Small intestine (tissue), 7 donors: ENCODE measurements at regions not wholly inside any gene's neighbourhood (a gene's known extent, or its start where the extent isn't known, plus 50 kb on each side); places are given as distances from the start of the nearest gene placed in this dataset.

ENCODE experiments used
- DNase-seq, 2 donors: peaks; one replicate each; pipeline versions ENCODE4 v3.0.0 to v3.0.0-alpha.2; 2013
- FAIRE-seq: peaks from 2 replicates; lab custom pipeline; 2012; peaks lifted over from hg19 to GRCh38; lab: Jason Lieb, UNC
- H3K27ac ChIP-seq, 3 donors: one replicate each; pipeline ENCODE4 v1.5.1; 2013; ENCODE audit warnings: low read length in 2 of 3, mild to moderate bottlenecking in 2 of 3, control low read depth in 1 of 3, inconsistent platforms in 1 of 3, low read depth in 1 of 3, moderate library complexity in 1 of 3
- H3K27me3 ChIP-seq, 3 donors: one replicate each; pipeline ENCODE4 v1.6.1; 2013; ENCODE audit warnings: low read length in 3 of 3, inconsistent platforms in 1 of 3; ENCODE audit not compliant: control insufficient read depth in 3 of 3, insufficient read depth in 3 of 3
- H3K36me3 ChIP-seq, 3 donors: one replicate each; pipeline ENCODE4 v1.6.1; 2013; ENCODE audit warnings: low read length in 3 of 3, inconsistent platforms in 1 of 3, low read depth in 1 of 3, mild to moderate bottlenecking in 1 of 3, moderate library complexity in 1 of 3; ENCODE audit not compliant: control insufficient read depth in 3 of 3, insufficient read depth in 2 of 3
- H3K4me1 ChIP-seq, 3 donors: one replicate each; pipeline ENCODE4 v1.6.1; 2013; ENCODE audit warnings: low read length in 2 of 3, inconsistent platforms in 1 of 3, low read depth in 1 of 3, mild to moderate bottlenecking in 1 of 3, moderate library complexity in 1 of 3; ENCODE audit not compliant: control insufficient read depth in 3 of 3, insufficient read depth in 2 of 3
- H3K4me3 ChIP-seq, 3 donors: one replicate each; pipeline ENCODE4 v1.5.1; 2013; ENCODE audit warnings: low read length in 3 of 3, control low read depth in 1 of 3, inconsistent platforms in 1 of 3, low read depth in 1 of 3, mild to moderate bottlenecking in 1 of 3, moderate library complexity in 1 of 3
- H3K9me3 ChIP-seq, 2 donors: one replicate each; pipeline ENCODE4 v1.6.1; 2013; ENCODE audit warnings: low read depth in 1 of 2, low read length in 1 of 2; ENCODE audit not compliant: control insufficient read depth in 2 of 2, insufficient read depth in 1 of 2
- WGBS, 3 donors: extraction: QIAGEN DNeasy Blood & Tissue Kit; methylation state at CpG; one replicate each; pipeline ENCODE4 v1.1.7; 2013; 5-methylcytosine and 5-hydroxymethylcytosine counted together
- donor health status: healthy with polysubstance abuse.
- donor health status: control.
- donor health status: control.
- donor health status: Bipolar disorder and iron deficiency.
- donor health status: healthy.

DNA sequence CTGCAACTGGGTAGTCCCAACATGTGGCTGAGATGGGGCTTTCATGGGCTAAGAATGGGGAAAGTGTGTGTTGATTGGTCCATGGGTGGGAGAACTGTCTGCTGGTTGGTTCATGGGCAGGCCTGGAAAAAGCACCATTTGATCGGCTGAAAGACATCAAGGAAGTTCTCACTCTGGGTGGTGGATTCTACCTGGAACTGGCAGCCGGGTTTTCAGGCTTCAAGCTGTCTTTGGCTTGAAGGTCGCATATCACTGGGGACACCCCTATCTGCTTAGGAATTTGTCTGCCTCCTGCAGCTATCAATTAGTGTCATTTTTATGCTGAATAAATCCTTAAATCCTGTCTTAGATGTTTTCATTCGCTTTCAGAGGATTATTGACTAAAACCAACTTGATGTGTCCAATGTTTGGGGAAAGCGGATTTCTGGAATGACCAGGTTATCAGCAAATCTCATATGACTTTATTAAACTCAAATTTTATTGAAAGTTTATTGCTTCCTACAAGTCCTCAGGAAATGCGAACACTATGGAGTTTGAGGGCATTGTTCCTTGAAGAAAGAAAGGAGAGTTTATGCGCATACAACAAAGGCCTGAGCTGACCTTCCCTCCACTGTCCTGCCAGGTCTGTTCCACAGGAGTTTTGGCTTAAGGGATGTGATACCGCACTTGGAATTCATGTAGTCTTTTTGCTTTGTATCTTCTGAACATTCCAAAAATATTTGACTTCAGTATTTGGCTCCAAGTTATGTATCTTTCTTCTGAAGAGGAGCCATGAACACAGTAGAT, 451.1 kb downstream of the TUSC1 start:
- no peaks in the 10 kb centered on the region for H3K27me3 ChIP-seq
- FAIRE-seq, result no peak
- DNase-seq, result no peak

DNA sequence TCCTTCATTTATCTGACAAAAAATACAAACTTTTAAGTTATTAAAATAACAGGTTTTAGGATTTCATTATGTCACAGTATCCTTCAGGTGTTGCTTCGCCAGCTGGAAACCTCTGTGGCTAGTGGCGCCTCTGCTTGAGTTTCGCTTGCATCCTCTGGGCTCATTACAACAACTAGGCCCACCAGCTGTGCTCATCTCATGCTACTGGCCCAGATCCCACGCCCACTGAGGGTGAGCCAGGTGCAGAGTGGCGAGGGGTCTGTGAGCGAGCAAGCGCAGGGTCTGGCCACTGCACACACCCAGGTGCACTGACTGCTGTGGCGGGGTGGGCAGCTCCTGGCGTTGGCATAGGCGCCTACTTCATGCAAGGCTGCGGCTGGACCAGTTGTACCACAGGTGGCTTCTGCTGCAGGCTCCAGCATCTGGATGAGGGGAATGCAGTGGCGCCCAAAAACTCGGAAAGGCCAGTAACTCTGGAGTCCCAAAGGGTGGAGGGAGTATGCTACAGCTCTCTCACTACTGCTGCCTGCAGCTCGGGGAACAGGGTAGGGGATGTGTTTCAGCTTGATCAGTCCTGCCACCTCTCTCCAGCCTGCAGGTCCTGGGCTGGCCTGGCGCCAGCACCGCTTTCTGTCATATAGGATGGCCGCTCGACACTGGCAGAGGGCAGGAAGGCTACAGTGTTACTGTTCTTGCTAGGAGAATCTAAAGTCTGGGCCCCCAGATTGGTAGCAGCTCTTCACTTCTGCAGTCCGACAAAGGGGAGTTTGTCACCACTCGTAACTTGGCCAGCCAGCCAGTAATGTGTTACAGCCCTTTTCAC, 452.1 kb downstream of the TUSC1 start:
- no peaks in the 10 kb centered on the region for H3K27me3 ChIP-seq
- 85 to 91% (median 86%) methylated on average over 20 of the region's 20 CpGs for WGBS, 3 donors
- no peak overlapping the region for H3K27ac ChIP-seq
- FAIRE-seq (no peak), DNase-seq (no peak)
- H3K4me3 ChIP-seq, result no peak overlapping the region
- H3K9me3 ChIP-seq, result peaks cover 2 to 10% of the 10 kb centered on the region in 2 donors
- H3K36me3 ChIP-seq, result no peaks in the 10 kb centered on the region
- H3K4me1 ChIP-seq, result no peaks in the 10 kb centered on the region

More for the DNA sequence above, 451.1 kb downstream of the TUSC1 start:
- Histone ChIP-seq H3K4me1 (no peaks in the 10 kb centered on the region), H3K9me3 (peaks cover 2 to 10% of the 10 kb centered on the region in 2 donors), H3K36me3 (no peaks in the 10 kb centered on the region), H3K4me3 (no peak overlapping the region), H3K27ac (no peak overlapping the region)
- WGBS, 3 donors, result 82 to 85% (median 84%) methylated on average over 8 of the region's 8 CpGs

DNA sequence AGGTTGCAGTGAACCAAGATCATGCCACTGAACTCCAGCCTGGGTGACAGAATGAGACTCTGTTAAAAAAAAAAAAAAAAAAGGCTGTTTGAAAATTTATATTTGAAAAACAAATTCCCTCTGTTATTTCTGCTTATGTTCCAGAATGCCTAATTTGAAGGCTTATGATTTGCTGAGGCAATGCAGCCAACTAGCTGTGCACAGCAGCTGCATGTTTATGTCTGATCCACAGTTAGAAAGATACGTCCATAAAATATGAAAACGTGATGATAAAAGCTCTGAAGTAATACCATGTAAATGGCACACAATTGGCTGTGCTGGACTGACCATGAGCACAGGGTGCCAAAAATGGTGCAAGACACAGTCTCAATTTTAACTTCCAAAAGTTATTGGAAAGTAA, 453.2 kb downstream of the TUSC1 start:
- Histone ChIP-seq H3K4me1 (no peaks in the 10 kb centered on the region), H3K36me3 (no peaks in the 10 kb centered on the region), H3K9me3 (peaks cover 2 to 10% of the 10 kb centered on the region in 2 donors), H3K4me3 (no peak overlapping the region), H3K27me3 (no peaks in the 10 kb centered on the region), H3K27ac (no peak overlapping the region)
- FAIRE-seq (no peak), DNase-seq (no peak)
- WGBS, 3 donors, result 74 to 87% (median 86%) methylated on average over 2 of the region's 2 CpGs

DNA sequence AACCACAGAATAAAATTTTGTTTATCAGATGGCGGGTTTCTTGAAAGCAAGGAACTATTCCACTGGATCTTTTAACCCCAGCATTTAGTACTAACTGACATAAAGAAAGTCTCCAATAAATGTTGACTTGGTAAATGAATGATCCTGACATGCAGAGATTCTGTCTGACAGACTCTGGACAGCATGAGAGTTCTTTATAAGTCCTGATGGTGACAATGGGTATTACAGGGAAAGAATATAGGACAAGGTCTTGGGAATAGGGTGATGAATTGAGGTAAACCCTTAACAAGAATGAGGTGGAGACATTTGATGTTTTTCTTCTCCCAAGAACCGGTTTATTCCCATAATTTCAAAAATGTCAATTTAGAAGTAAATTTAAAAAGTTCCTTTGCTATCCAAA, 453.9 kb downstream of the TUSC1 start:
- no peaks in the 10 kb centered on the region for H3K4me1 ChIP-seq
- DNase-seq (no peak), FAIRE-seq (no peak)
- no peak overlapping the region for H3K27ac ChIP-seq
- H3K4me3 ChIP-seq, result no peak overlapping the region
- no peaks in the 10 kb centered on the region for H3K36me3 ChIP-seq
- WGBS, 3 donors, result 81 to 89% (median 84%) methylated on average over 2 of the region's 2 CpGs
- H3K27me3 ChIP-seq, result no peaks in the 10 kb centered on the region
- peaks cover 2 to 10% of the 10 kb centered on the region in 2 donors for H3K9me3 ChIP-seq

DNA sequence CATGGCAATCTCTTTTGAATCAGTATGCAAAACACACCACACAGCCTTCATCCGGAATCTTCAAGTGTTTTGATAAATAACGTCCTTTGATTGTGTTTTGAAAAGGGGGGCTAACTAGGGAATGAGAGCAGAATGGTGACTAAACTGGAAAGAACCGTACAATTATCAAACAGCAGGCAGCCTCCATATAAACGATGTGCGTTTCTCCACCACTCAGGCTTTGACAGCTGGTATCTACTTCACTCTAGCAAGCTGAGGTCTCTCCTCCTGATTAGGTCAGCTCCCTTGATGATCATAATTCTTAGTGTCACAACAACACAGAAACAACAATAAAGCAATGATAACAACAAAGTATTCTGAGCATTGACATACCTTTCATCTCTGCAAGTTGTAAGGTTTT, 465.9 kb downstream of the TUSC1 start:
- H3K4me3 ChIP-seq, result no peak overlapping the region
- no peaks in the 10 kb centered on the region for H3K4me1 ChIP-seq
- WGBS, 3 donors, result 45 to 76% (median 66%) methylated on average over 5 of the region's 5 CpGs
- no peaks in the 10 kb centered on the region for H3K27me3 ChIP-seq
- FAIRE-seq (no peak), DNase-seq (no peak)
- no peak overlapping the region for H3K27ac ChIP-seq
- H3K9me3 ChIP-seq, result peaks cover 0 to 1% of the 10 kb centered on the region in 2 donors
- H3K36me3 ChIP-seq, result no peaks in the 10 kb centered on the region

DNA sequence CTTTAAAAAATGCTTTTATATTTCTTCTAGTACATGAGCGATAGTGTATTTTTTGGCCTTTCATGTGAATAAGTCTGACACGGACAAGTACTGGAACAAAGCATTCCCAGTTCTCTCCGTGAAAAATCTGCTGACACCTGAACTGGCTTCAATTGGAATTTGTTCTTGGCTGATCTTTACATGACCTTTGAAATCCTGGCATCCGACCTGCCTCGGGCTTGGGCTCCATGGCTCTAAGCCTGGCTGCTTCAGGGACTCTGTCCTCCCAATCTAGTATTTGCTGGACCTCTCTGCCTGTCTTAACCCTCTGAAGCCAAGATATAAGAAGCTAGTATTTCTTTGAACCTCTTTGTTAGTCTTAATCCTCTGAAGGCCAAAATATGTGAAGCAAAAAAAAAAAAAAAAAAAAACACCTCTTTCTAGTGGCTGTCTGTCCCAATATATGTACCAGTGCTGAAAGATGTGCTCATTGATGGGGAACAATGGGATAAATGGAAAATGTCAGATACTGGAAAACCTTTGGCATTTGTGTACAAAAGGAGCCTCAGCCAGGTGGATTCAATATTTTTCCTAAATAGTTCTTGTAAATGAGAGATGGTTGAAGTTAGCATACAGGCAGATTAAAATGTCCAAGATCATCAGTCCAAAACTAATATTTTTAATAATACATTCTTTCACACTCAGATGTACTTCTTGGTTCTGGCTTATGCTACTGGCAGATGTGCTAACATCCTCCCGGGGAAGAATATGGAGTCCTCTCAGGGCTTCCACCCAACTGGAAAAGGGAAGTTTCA, 470.6 kb downstream of the TUSC1 start:
- no peak overlapping the region for H3K4me3 ChIP-seq
- no peaks in the 10 kb centered on the region for H3K27me3 ChIP-seq
- DNase-seq (no peak), FAIRE-seq (no peak)
- no peak overlapping the region for H3K27ac ChIP-seq
- WGBS, 3 donors, result 52 to 71% (median 66%) methylated on average over 6 of the region's 6 CpGs
- H3K36me3 ChIP-seq, result no peaks in the 10 kb centered on the region
- peaks cover 0 to 1% of the 10 kb centered on the region in 2 donors for H3K9me3 ChIP-seq
- H3K4me1 ChIP-seq, result no peaks in the 10 kb centered on the region

DNA sequence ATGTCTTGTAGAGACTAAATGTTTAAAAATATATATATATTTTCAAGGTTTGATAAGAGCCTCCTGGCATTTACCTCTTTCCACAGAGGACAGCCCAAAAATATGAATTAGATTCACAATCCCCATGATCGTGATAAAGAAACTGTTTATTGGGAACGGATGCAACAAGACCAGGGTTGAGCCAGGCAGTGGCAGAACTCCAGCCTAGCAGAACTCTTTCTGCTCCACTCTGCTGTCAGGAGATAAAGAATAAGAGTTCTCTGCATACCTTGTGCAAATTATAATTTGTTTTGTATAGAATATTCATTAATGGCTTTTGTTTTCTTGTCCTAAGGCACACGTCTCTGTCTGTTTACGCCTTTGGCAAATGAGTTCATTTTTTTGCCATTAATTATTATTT, 472.2 kb downstream of the TUSC1 start:
- DNase-seq (no peak), FAIRE-seq (no peak)
- Histone ChIP-seq H3K27me3 (no peaks in the 10 kb centered on the region), H3K4me1 (no peaks in the 10 kb centered on the region), H3K9me3 (peaks cover 0 to 3% of the 10 kb centered on the region in 2 donors), H3K27ac (no peak overlapping the region), H3K4me3 (no peak overlapping the region), H3K36me3 (no peaks in the 10 kb centered on the region)
- WGBS, 3 donors, result 69 to 87% (median 85%) methylated on average over 4 of the region's 4 CpGs

DNA sequence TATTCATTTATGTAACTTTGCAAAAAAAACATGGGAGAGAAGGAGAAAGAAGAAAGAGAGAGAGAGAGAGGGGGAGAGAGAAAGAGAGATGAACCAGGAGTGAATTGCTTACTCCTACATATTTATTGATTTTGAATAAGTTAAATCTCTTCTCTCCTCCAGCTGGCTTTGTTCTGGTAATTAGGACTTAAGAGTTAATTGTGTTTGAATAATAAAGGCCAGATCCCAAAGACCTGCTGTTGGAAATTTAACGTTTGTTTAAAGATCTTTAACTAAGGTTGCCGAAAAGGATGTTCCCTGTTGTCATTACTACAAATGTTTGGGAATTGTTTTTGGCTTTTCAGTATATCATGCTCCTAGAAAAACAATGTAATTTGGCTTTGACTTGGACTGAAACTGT, 473.0 kb downstream of the TUSC1 start:
- no peak for FAIRE-seq
- WGBS, 3 donors, result 39 to 43% (median 40%) methylated on average over 2 of the region's 2 CpGs
- no peak overlapping the region for H3K27ac ChIP-seq

More for the DNA sequence above, 473.0 kb downstream of the TUSC1 start:
- H3K4me1 ChIP-seq, result no peaks in the 10 kb centered on the region
- H3K36me3 ChIP-seq, result no peaks in the 10 kb centered on the region
- no peaks in the 10 kb centered on the region for H3K27me3 ChIP-seq
- H3K9me3 ChIP-seq, result peaks cover 0 to 3% of the 10 kb centered on the region in 2 donors
- no peak overlapping the region for H3K4me3 ChIP-seq
- DNase-seq, result no peak
